ENCODE measurements at regions not wholly inside any gene's neighbourhood (a gene's known extent, or its start where the extent isn't known, plus 50 kb on each side); places are given as distances from the start of the nearest gene placed in this dataset.

GRCh38 chr4:82232891-82233290 lies 140.9 kb downstream of the HNRNPD start:
- DNase-seq = no peak
- WGBS, 4 donors = 26 to 55% (median 42%) methylated on average over 1 of the region's 1 CpG
- intact Hi-C loops (cut with DNase I) = no loop called here

DNA sequence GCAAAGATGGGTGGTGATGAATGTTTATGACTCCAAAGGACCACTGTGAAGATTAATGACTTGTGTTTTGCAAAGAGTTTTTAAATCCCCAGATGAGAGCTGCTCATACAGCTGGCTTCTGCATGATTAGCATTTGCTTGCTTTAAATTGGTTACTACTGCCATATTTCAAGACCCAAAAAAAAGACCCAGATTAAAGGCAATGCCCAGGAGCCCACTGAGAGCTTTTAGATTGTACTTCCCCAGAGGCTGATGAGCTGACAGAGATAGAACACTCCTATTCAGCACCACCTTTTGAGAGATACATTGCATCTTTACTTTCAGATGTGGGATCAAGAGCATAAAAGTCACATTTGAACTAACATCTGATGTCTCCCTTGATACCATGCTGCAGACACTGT lies 142.0 kb downstream of the HNRNPD start:
- intact Hi-C loops (cut with DNase I) = no loop called here
- peaks cover 0 to 4% of the 10 kb centered on the region in 2 donors for H3K4me1 ChIP-seq (replicated peaks in 1 of 2)
- no peaks in the 10 kb centered on the region for H3K36me3 ChIP-seq (replicated peaks in 1 of 2)
- no peaks in the 10 kb centered on the region for H3K27me3 ChIP-seq
- DNase-seq = no peak
- no peak overlapping the region for H3K27ac ChIP-seq
- TF ChIP-seq CTCF (IDR thresholded peaks at IDR 0.05) = no peak
- TF ChIP-seq POLR2A (IDR thresholded peaks at IDR 0.05) = no peak
- H3K9me3 ChIP-seq (replicated peaks in 1 of 3) = no peaks in the 10 kb centered on the region
- no peak overlapping the region for H3K4me3 ChIP-seq

More at GRCh38 chr4:82232891-82233290, 140.9 kb downstream of the HNRNPD start:
- Histone ChIP-seq H3K4me1 (replicated peaks in 1 of 2) (peaks cover 0 to 4% of the 10 kb centered on the region in 2 donors), H3K9me3 (replicated peaks in 1 of 3) (no peaks in the 10 kb centered on the region), H3K36me3 (replicated peaks in 1 of 2) (no peaks in the 10 kb centered on the region), H3K4me3 (no peak overlapping the region), H3K27me3 (no peaks in the 10 kb centered on the region), H3K27ac (no peak overlapping the region)
- no peak for TF ChIP-seq CTCF (IDR thresholded peaks at IDR 0.05)
- no peak for TF ChIP-seq POLR2A (IDR thresholded peaks at IDR 0.05)

DNA sequence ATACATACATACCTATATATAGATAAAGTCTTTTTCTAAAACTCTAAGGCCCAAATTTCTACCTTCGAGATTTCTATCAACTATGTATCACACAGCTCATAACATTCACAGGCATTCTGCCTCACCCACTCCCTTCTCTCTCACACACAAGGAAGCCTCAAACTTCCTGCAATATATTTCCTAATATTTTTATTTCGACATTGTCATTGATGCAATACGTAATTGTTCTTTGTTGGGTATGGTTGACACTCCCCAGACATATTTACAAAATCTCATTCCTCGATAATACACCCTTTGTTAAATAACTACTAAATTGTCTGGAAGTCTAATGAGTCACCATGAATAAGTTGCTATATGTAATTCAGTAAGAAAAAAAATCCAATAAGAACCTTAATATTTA lies 143.5 kb downstream of the HNRNPD start:
- Histone ChIP-seq H3K27me3 (no peaks in the 10 kb centered on the region), H3K36me3 (replicated peaks in 1 of 2) (no peaks in the 10 kb centered on the region), H3K9me3 (replicated peaks in 1 of 3) (no peaks in the 10 kb centered on the region), H3K27ac (no peak overlapping the region), H3K4me1 (replicated peaks in 1 of 2) (peaks cover 0 to 4% of the 10 kb centered on the region in 2 donors), H3K4me3 (no peak overlapping the region)
- DNase-seq = no peak
- intact Hi-C loops (cut with DNase I) = no loop called here
- WGBS, 4 donors = 67 to 73% (median 69%) methylated on average over 4 of the region's 4 CpGs
- TF ChIP-seq POLR2A (IDR thresholded peaks at IDR 0.05) (no peak), CTCF (IDR thresholded peaks at IDR 0.05) (no peak)

DNA sequence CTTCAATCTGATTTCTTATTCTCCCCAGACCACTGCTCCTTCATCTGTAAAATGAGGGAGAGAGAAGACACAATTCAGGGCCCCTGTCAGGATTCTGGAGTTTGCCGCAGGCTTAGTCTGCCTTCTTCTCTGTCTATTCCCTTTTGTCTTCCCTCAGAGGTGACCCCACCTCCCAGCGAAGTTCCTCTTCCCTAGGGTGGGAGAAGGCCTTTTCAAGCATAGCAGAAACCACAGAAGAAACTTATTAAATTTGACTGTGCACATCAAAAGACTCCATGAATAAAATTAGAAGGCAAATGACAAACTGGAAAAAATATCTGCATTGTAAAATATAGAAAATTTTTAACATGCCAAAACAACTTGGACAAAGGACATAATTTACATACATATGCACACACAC lies 148.8 kb downstream of the HNRNPD start:
- H3K4me3 ChIP-seq = no peak overlapping the region
- intact Hi-C loops (cut with DNase I) = no loop called here
- 61 to 70% (median 67%) methylated on average over 2 of the region's 2 CpGs for WGBS, 4 donors
- H3K9me3 ChIP-seq (replicated peaks in 1 of 3) = no peaks in the 10 kb centered on the region
- TF ChIP-seq CTCF (IDR thresholded peaks at IDR 0.05) = no peak
- TF ChIP-seq POLR2A (IDR thresholded peaks at IDR 0.05) = no peak
- H3K27ac ChIP-seq = no peak overlapping the region
- DNase-seq = no peak
- H3K4me1 ChIP-seq (replicated peaks in 1 of 2) = no peaks in the 10 kb centered on the region
- H3K27me3 ChIP-seq = no peaks in the 10 kb centered on the region
- no peaks in the 10 kb centered on the region for H3K36me3 ChIP-seq (replicated peaks in 1 of 2)
